Thoracic aorta (tissue), 2 donors: ENCODE measurements at regions not wholly inside any gene's neighbourhood (a gene's known extent, or its start where the extent isn't known, plus 50 kb on each side); places are given as distances from the start of the nearest gene placed in this dataset.
"Not testable (repeated sequence)": the region's sequence is repeated elsewhere in the genome, so short reads cannot be mapped to it uniquely, and the experiment has no call there.

Experiments used
- ATAC-seq: fragments of 150-250 bp; one replicate; pipeline ENCODE4 v1.8.0; 2017; ENCODE audit warnings: low read depth; ENCODE audit not compliant: insufficient number of reproducible peaks, low FRiP score
- DNase-seq: peaks from one replicate; pipeline ENCODE4 v3.0.0-alpha.2; 2020; ENCODE audit warnings: low spot score
- H3K27ac ChIP-seq, 2 donors: fragments of 200-600 bp; sonication (generic); 1 replicate in 1 of 2; 2 replicates in 1 of 2; pipeline ENCODE4 v1.5.1; 2016; ENCODE audit warnings: mild to moderate bottlenecking in 2 of 2, moderate library complexity in 2 of 2
- H3K27me3 ChIP-seq: fragments of 200-600 bp; sonication (generic); replicated peaks from 2 replicates; pipeline ENCODE4 v1.6.0; 2016; ENCODE audit warnings: mild to moderate bottlenecking; ENCODE audit not compliant: insufficient read depth
- H3K36me3 ChIP-seq: fragments of 200-600 bp; sonication (generic); one replicate; pipeline ENCODE4 v1.5.1; 2016
- H3K4me1 ChIP-seq, 2 donors: fragments of 200-600 bp; sonication (generic); 1 replicate in 1 of 2; 2 replicates in 1 of 2; pipeline versions ENCODE4 v1.5.1 to v1.6.0; 2016; ENCODE audit warnings: low read depth in 2 of 2, mild to moderate bottlenecking in 1 of 2; ENCODE audit not compliant: control insufficient read depth in 1 of 2
- H3K4me3 ChIP-seq: fragments of 200-600 bp; sonication (generic); 2 replicates; pipeline ENCODE4 v1.5.1; 2016; ENCODE audit warnings: mild to moderate bottlenecking
- H3K9me3 ChIP-seq: fragments of 200-600 bp; sonication (generic); 2 replicates; pipeline ENCODE4 v1.5.1; 2016
- CTCF ChIP-seq: fragments of 200-600 bp; sonication (generic); IDR thresholded peaks from one replicate; pipeline ENCODE4 v1.5.1; 2019; ENCODE audit warnings: antibody characterized with exemption

DNA sequence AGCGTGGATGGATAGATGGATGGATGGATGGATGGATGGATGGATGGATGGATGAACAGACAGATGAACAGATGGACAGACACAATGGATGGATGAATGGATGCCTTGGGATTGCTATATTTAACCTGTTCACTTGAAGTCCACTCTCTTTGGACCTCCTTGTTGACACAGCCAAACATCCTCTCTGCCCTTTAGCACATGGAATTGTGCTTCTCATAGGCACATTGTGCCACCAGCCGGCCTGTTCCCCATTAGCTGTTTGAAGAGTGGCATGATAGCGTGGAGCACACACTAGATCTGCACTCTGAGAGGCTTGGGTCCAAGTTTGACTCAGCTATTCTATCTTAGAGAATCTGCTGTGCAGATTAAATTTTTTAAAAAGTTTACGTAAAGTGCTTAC is 56.9 kb upstream of the GSC start:
- Histone ChIP-seq H3K4me1 (peaks cover 0 to 11% of the 10 kb centered on the region in 2 donors), H3K4me3 (no peak overlapping the region), H3K27me3 (no peaks in the 10 kb centered on the region), H3K27ac (no peak overlapping the region), H3K36me3 (no peaks in the 10 kb centered on the region), H3K9me3 (no peaks in the 10 kb centered on the region)
- TF ChIP-seq CTCF = no peak
- ATAC-seq (no peak), DNase-seq (no peak)

DNA sequence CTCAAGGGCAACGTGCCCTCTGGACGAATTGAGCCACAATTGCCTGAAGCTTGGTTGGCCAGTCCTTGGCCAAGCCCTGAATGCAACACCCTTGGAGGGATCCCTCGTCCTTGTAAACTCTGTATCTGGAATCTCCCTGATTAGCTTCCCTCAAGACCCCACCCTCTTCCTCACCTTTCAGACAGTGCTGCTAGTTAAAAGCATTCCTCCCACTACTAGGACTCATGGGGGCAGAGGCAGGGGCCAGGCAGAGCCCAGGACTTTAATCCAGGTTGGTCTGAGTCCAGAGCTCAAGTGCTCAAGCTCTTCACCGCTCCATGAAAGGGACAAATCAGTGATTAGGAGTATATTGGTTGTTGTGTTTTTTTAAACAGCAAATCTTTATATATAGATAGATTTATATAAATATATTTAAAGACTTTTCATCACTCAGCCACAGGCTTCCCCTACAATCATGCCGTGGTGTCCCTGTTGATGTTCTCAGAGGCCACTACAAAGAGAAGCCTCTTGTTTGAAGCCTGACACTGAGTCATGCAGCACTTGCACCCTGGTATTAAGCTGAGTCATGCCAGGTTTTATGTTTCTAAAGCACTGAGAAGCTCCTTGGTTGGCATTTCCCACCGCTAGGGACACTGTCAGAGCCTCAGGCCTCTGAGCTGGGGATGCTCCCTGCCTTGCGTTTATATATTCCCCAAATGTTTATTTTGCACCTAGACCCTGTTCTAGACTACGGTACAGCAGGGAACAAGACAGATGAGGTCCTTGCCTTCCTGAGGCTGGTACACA is 53.8 kb upstream of the GSC start:
- H3K27me3 ChIP-seq = no peaks in the 10 kb centered on the region
- no peak overlapping the region for H3K4me3 ChIP-seq
- ATAC-seq = no peak
- H3K27ac ChIP-seq = no peak overlapping the region
- DNase-seq = no peak
- no peaks in the 10 kb centered on the region for H3K36me3 ChIP-seq
- no peak for TF ChIP-seq CTCF
- H3K9me3 ChIP-seq = no peaks in the 10 kb centered on the region
- H3K4me1 ChIP-seq = peaks cover 0 to 11% of the 10 kb centered on the region in 2 donors

DNA sequence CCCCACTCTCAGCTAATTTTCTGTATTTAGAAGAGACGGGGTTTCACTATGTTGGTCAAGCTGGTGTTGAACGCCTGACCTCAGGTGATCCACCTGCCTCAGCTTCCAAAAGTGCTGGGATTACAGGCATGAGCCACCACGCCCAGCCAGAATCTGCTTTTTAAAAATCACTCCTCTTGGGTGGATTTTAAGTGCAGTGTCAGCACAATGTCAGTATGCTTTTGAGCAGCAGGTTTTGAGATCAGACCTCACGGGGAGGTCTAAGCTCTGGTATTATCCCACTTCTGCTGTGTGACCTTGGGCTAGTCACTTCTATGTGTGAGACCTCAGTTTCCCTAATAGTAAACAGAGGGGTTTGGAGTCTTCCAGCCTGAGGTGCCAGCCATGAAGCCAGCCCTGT is 51.8 kb upstream of the GSC start:
- DNase-seq = no peak
- no peaks in the 10 kb centered on the region for H3K27me3 ChIP-seq
- H3K27ac ChIP-seq = no peak overlapping the region
- TF ChIP-seq CTCF = no peak
- ATAC-seq = no peak
- no peaks in the 10 kb centered on the region for H3K9me3 ChIP-seq
- H3K4me1 ChIP-seq = no peaks in the 10 kb centered on the region
- H3K4me3 ChIP-seq = no peak overlapping the region
- no peaks in the 10 kb centered on the region for H3K36me3 ChIP-seq

- not testable (repeated sequence) for H3K36me3 ChIP-seq, H3K27me3 ChIP-seq, ATAC-seq, H3K9me3 ChIP-seq, H3K4me3 ChIP-seq, H3K4me1 ChIP-seq, DNase-seq, H3K27ac ChIP-seq
Measured at GRCh38 chr14:94820932-94821331, 51.0 kb upstream of the GSC start.
